ENCODE measurements at regions not wholly inside any gene's neighbourhood (a gene's known extent, or its start where the extent isn't known, plus 50 kb on each side); places are given as distances from the start of the nearest gene placed in this dataset.

- Histone ChIP-seq H3K36me3 (no peaks in the 10 kb centered on the region), H3K9me3 (no peaks in the 10 kb centered on the region), H3K4me1 (ENCODE audit: insufficient read depth) (no peaks in the 10 kb centered on the region), H3K27me3 (no peaks in the 10 kb centered on the region), H3K27ac (no peak overlapping the region), H3K4me3 (no peak overlapping the region)
- TF ChIP-seq EP300 (IDR thresholded peaks at IDR 0.05), result no peak
- no peak for TF ChIP-seq CTCF (IDR thresholded peaks at IDR 0.05)
- TF ChIP-seq POLR2A (IDR thresholded peaks at IDR 0.05), result no peak
- no peak for DNase-seq
- WGBS, 3 donors, result 74 to 81% (median 80%) methylated on average over 4 of the region's 4 CpGs
- intact Hi-C loops (cut with DNase I), result no loop called here
Observed at GRCh38 chr11:112412383-112412782, 151.7 kb upstream of the PLET1 start.

- no peak for DNase-seq
- intact Hi-C loops (cut with DNase I), result no loop called here
Observed at GRCh38 chr11:112417339-112417738, 156.7 kb upstream of the PLET1 start.

GRCh38 chr11:112418438-112418837, 157.8 kb upstream of the PLET1 start:
- no peak overlapping the region for H3K4me3 ChIP-seq
- no peak for DNase-seq
- no peaks in the 10 kb centered on the region for H3K27me3 ChIP-seq
- H3K27ac ChIP-seq, result no peak overlapping the region
- intact Hi-C loops (cut with DNase I), result no loop called here
- no peaks in the 10 kb centered on the region for H3K4me1 ChIP-seq (ENCODE audit: insufficient read depth)
- no peaks in the 10 kb centered on the region for H3K9me3 ChIP-seq
- 77 to 78% (median 77%) methylated on average over 1 of the region's 1 CpG for WGBS, 3 donors
- no peak for TF ChIP-seq EP300 (IDR thresholded peaks at IDR 0.05)
- TF ChIP-seq CTCF (IDR thresholded peaks at IDR 0.05), result no peak
- TF ChIP-seq POLR2A (IDR thresholded peaks at IDR 0.05), result no peak
- H3K36me3 ChIP-seq, result no peaks in the 10 kb centered on the region

More at GRCh38 chr11:112417339-112417738, 156.7 kb upstream of the PLET1 start:
- Histone ChIP-seq H3K9me3 (no peaks in the 10 kb centered on the region), H3K27ac (no peak overlapping the region), H3K36me3 (no peaks in the 10 kb centered on the region), H3K4me3 (no peak overlapping the region), H3K4me1 (ENCODE audit: insufficient read depth) (no peaks in the 10 kb centered on the region), H3K27me3 (no peaks in the 10 kb centered on the region)
- 24 to 64% (median 47%) methylated on average over 3 of the region's 3 CpGs for WGBS, 3 donors
- TF ChIP-seq POLR2A (IDR thresholded peaks at IDR 0.05), result no peak
- TF ChIP-seq EP300 (IDR thresholded peaks at IDR 0.05), result no peak
- no peak for TF ChIP-seq CTCF (IDR thresholded peaks at IDR 0.05)

- Histone ChIP-seq H3K27ac (no peak overlapping the region), H3K4me1 (ENCODE audit: insufficient read depth) (no peaks in the 10 kb centered on the region), H3K36me3 (no peaks in the 10 kb centered on the region), H3K9me3 (no peaks in the 10 kb centered on the region), H3K27me3 (no peaks in the 10 kb centered on the region), H3K4me3 (no peak overlapping the region)
- WGBS, 3 donors, result 78 to 91% (median 80%) methylated on average over 4 of the region's 4 CpGs
- no peak for DNase-seq
- intact Hi-C loops (cut with DNase I), result no loop called here
- TF ChIP-seq POLR2A (IDR thresholded peaks at IDR 0.05), result no peak
- TF ChIP-seq CTCF (IDR thresholded peaks at IDR 0.05), result no peak
- TF ChIP-seq EP300 (IDR thresholded peaks at IDR 0.05), result no peak
Observed at GRCh38 chr11:112421879-112422278, 161.2 kb upstream of the PLET1 start.

- 85 to 97% (median 86%) methylated on average over 5 of the region's 5 CpGs for WGBS, 3 donors
- no peak overlapping the region for H3K4me3 ChIP-seq
- DNase-seq, result no peak
- H3K27me3 ChIP-seq, result no peaks in the 10 kb centered on the region
- H3K36me3 ChIP-seq, result no peaks in the 10 kb centered on the region
- no peaks in the 10 kb centered on the region for H3K9me3 ChIP-seq
- no peak overlapping the region for H3K27ac ChIP-seq
- no peaks in the 10 kb centered on the region for H3K4me1 ChIP-seq (ENCODE audit: insufficient read depth)
- no peak for TF ChIP-seq POLR2A (IDR thresholded peaks at IDR 0.05)
- TF ChIP-seq CTCF (IDR thresholded peaks at IDR 0.05), result no peak
- no peak for TF ChIP-seq EP300 (IDR thresholded peaks at IDR 0.05)
- intact Hi-C loops (cut with DNase I), result no loop called here
Observed at GRCh38 chr11:112425121-112425520, 164.5 kb upstream of the PLET1 start.

All from ovary (tissue), 7 donors.